ENCODE measurements at regions not wholly inside any gene's neighbourhood (a gene's known extent, or its start where the extent isn't known, plus 50 kb on each side); places are given as distances from the start of the nearest gene placed in this dataset.

DNA sequence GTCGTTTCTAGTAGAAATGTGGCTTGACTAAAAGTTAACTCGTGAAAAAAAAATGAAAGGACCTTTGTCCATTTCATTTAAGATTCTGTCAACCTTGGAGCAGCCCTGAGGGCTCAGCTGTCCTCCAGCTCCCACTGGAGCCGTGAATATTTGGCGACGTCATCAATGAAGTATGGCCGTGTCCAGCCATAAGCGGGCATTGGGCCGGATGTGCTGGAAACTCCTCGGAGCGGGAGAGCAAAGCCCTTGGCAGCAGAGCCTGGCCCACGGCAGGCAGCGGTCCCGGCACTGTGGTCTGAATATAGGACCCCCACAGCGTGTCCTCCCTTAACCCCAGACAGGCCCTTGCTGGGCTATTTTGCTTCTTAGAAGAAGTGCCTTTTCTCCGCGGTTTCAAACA, 50.0 kb downstream of the JAKMIP3 start:
- TF ChIP-seq, protein P1, sequence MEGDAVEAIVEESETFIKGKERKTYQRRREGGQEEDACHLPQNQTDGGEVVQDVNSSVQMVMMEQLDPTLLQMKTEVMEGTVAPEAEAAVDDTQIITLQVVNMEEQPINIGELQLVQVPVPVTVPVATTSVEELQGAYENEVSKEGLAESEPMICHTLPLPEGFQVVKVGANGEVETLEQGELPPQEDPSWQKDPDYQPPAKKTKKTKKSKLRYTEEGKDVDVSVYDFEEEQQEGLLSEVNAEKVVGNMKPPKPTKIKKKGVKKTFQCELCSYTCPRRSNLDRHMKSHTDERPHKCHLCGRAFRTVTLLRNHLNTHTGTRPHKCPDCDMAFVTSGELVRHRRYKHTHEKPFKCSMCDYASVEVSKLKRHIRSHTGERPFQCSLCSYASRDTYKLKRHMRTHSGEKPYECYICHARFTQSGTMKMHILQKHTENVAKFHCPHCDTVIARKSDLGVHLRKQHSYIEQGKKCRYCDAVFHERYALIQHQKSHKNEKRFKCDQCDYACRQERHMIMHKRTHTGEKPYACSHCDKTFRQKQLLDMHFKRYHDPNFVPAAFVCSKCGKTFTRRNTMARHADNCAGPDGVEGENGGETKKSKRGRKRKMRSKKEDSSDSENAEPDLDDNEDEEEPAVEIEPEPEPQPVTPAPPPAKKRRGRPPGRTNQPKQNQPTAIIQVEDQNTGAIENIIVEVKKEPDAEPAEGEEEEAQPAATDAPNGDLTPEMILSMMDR (conservative IDR thresholded peaks at IDR 0.05; ENCODE audit: low read depth, low read length): no peak
- no peak for TF ChIP-seq EZH2 (IDR thresholded peaks at IDR 0.05; ENCODE audit: borderline replicate concordance, low read depth, low read length, poor library complexity, severe bottlenecking)

Measured in A673 (cell line).